HG02763 (cell line): ENCODE measurements at regions not wholly inside any gene's neighbourhood (a gene's known extent, or its start where the extent isn't known, plus 50 kb on each side); places are given as distances from the start of the nearest gene placed in this dataset.
"Not testable (repeated sequence)": the region's sequence is repeated elsewhere in the genome, so short reads cannot be mapped to it uniquely, and the experiment has no call there.

Experiments used
- ATAC-seq: cut with Tn5 transposase; IDR thresholded peaks from one replicate; pipeline ENCODE4 v1.9.1; 2021; ENCODE audit warnings: mild to moderate bottlenecking, moderate library complexity; ENCODE audit not compliant: unreplicated experiment

- ATAC-seq, result no peak
Measured at GRCh38 chr20:61094581-61094980, 157.5 kb upstream of the CDH4 start.

DNA sequence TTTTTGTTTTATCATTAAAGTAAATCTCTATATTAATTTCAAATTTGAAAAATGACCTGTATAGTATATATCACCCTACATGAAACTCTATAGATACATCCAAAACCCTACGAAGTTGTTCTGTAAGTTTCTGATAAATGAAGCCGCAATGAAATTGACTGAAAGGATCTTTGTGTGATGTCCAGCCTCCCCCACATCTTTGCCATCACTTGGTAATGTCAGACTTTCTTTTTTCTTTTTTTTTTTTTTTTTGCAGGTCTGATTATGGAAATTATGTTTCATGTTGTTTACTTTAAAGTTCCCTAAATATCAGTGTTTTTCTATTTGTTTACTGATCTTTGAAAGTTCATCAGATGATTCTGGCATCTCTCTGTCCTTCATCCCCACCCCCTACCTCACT, 155.6 kb upstream of the CDH4 start:
- ATAC-seq, result no peak

DNA sequence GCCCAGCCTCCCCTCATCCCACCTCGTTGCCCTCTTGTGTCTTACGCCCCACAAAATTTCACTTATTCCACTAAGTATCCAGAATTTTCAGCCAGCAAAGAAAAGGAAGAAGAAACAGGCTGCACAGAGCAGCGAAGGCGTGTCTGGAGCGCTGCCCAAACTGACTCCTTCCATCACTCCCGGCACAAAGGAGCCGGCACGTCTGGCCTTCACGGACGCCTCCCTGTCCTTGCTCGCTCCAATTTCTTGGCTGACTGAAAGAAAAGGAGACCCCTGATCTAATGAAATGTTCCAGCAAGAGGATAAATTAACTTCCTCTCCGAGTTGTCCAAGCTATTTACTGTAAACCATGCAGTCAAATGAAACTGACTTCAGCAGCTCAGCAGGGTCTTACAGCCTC, 152.3 kb upstream of the CDH4 start:
- no peak for ATAC-seq

DNA sequence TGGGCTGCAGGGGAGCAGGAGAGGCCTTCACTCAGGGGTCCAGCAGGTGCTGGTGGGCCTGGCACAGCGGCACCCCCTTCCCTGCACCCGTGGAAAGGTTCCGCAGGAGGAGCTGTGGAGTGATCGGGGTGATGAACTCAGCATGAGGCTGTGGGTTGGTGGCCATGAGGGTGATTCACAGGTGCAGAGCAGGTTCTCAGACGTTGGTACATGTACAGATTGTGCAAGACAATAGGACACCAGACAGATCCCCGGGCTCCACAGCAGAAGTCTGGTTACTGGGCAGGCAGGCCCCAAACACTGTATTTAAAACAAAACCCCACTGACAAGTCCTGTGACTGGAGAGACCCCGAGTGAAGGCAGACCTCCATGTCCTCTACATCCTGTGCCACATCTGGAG, 151.6 kb upstream of the CDH4 start:
- no peak for ATAC-seq

DNA sequence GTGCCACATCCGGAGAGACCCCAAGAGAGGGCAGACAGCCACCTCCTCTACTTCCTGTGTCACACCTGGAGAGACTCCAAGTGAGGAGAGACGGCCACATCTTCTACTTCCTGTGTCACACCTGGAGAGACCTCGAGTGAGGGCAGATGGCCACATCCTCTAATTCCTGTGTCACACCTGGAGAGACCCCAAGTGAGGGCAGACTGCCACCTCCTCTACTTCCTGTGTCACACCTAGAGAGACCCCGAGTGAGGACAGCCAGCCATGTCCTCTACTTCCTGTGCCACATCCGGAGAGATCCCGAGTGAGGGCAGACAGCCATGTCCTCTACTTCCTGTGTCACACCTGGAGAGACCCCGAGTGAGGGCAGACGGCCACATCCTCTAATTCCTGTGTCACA, 150.7 kb upstream of the CDH4 start:
- ATAC-seq, result not testable (repeated sequence)

DNA sequence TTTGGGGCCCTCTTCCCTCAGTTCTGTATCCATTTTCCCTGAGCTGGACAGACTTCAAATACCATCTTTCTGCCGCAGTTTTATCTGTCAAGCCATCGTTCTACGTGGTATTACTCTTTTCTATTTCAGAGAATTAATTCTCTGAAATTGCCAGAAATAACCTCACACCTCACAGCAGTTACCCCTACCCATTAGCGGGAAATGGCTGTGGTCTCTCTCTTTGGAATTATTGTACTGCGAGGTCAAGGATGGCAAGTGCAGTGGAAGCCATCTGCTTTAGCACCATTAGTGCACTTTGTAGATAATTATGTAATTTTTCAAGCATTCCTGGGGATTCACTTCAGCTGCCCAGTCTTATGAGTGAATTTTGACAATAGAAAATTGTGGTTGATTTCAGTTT, 147.8 kb upstream of the CDH4 start:
- no peak for ATAC-seq

- no peak for ATAC-seq
Measured at GRCh38 chr20:61105395-61105794, 146.7 kb upstream of the CDH4 start.

DNA sequence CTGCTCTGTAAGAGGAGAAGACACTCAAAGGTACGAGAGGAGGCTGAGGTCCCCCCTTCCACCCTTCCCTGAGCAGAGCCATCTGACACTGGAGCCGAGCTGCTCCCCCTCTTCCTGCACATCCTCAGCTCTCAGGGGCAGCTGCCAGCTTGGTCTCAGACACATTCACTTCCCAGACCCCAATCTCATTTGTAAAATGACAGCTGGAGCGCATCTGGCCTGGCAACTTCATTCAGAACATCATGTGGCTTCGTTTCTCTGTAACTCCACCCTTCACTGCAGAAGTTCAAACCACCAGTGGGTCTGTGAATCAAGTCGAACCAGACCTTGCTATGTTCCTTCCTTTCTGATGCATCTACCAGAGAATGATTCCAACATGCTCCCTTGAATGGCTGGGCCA, 145.6 kb upstream of the CDH4 start:
- ATAC-seq, result no peak

GRCh38 chr20:61109221-61109805, 142.7 kb upstream of the CDH4 start:
- no peak for ATAC-seq

GRCh38 chr20:61112515-61112914, 139.5 kb upstream of the CDH4 start:
- no peak for ATAC-seq

- no peak for ATAC-seq
Measured at GRCh38 chr20:61113731-61114130, 138.3 kb upstream of the CDH4 start.

- no peak for ATAC-seq
Measured at GRCh38 chr20:61114493-61115175, 137.4 kb upstream of the CDH4 start.

GRCh38 chr20:61115364-61116065, 136.5 kb upstream of the CDH4 start:
- no peak for ATAC-seq

- no peak for ATAC-seq
Measured at GRCh38 chr20:61117725-61118124, 134.3 kb upstream of the CDH4 start.

DNA sequence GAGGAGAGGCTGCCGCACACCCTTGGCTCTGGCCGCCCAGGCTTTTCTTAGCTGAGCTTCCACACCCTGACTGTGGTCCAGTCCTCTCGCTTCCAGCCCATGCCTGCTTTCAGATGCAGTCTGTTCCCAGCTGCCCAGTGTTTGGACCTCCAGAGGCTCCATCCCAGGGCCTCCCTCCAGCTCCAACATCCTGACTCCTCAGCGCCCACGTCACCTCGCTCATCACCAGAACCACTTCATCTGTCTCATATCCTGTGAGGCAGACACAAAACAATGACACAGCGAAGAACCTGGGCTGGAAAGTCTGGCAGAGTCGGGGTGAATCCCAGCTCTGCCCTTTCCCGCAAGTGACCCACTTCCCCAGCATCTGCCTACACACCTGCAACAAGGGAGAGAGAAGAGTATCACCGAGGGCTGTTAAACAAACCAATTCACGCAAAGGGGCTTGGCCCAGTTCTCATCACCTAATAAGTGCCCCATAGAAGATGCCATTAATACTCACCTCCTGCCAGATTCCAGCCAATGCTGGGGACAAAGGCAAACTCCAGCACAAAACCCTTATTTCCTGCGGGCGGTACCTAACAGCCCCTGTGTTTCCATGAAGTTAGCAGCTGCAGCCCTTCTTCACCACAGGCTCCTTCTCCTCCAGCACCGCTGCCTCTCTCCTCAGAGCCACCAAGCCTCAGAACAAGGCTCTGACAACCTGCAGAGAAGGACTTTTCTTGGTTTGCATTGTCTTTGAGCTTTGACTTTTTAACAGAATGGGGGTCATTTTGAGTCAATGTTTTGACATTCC, 133.4 kb upstream of the CDH4 start:
- no peak for ATAC-seq

- no peak for ATAC-seq
Measured at GRCh38 chr20:61119273-61119672, 132.8 kb upstream of the CDH4 start.

GRCh38 chr20:61119794-61120410, 132.2 kb upstream of the CDH4 start:
- ATAC-seq, result no peak

- no peak for ATAC-seq
Measured at GRCh38 chr20:61120595-61121515, 131.2 kb upstream of the CDH4 start.

GRCh38 chr20:61121661-61122060, 130.4 kb upstream of the CDH4 start:
- no peak for ATAC-seq

DNA sequence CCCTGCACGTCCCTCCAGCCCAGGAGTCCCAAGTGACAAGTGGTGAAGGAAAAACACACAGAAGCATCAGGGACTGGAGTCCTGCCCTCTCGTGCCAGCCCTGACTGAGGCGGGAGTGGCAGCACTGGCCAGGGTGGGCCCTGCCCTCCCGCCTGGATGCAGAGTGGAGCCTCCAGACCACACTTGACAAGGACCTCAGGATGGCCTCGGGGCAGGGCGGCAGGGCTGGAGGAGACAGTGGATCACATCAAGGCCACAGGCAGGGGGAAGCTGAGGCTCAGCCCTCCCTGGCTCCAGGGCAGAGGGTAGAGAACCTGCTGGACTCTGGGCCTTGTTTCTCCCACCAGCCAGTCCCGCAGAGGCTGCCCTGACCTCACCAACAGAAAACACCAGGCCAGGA, 128.8 kb upstream of the CDH4 start:
- no peak for ATAC-seq
